CD4-positive, alpha-beta T cell treated with Interleukin-4 for 1 hour (primary cell): ENCODE measurements at regions not wholly inside any gene's neighbourhood (a gene's known extent, or its start where the extent isn't known, plus 50 kb on each side); places are given as distances from the start of the nearest gene placed in this dataset.

Experiments
- DNase-seq, 2 donors: peaks; one replicate each; pipeline ENCODE4 v3.0.0-alpha.2; 2020 to 2022

DNA sequence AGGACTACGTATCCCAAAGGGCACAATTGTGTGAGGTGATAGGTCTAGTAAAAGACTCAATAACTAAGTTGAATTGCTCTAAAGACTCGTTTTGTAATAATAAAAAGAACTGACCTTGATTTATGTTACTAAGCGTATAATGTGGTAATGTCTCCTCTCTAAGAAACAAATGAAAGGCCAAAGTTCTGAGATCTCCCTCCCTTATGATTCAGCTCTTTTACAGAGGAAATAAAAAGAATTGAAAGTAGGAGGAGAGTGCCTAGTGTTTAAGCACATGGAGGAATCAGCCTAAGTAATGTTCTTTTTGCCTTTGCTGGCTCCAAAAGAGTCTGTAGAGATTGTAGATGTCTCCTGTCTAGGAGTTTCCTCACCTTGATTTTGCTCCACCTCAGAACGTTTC, 98.0 kb downstream of the ARL4A start:
- DNase-seq = no peak

GRCh38 chr7:12786494-12786893, 99.1 kb downstream of the ARL4A start:
- DNase-seq = no peak

DNA sequence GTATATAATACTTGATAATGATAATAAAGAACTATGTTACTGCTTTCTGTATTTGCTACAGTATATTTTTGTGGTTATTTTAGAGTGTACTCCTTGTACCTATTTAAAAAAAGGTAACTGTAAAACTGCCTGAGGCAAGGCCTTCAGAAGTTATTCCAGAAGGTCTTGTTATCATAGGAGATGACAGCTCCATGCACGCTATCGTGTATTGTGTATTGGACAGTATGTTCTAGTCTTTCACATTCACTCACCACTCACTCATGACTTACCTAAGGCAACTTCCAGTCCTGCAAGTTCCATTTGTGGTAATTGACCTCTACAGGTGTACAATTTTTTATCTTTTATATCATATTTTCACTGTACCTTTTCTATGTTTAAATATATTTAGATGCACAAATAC, 100.7 kb downstream of the ARL4A start:
- no peak for DNase-seq

- DNase-seq = no peak
These were observed 101.2 kb downstream of the ARL4A start for GRCh38 chr7:12788591-12788990.

DNA sequence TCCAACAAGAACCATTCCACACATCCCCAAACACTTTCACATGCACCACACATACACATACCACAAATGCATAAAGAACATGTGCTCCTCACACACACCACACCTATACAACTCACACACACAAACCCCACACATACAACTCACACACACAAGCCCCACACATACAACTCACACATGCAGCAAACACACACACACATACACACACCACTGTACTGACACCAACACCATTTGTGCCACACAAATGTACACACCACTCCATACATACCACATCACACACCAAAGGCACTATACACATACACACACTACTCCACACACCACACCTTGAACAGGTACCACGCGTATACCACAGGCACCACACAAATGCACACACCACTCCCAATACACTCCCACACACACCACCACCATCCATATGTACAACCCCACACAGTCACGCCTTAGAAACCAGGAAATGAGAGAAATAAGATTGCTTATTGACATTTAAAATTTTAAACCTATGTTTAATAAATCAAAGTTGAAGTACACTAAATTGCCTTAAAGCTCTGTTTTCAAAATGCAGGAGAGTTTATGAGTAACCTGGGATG, 107.4 kb downstream of the ARL4A start:
- DNase-seq = no peak

GRCh38 chr7:12796397-12797127, 109.1 kb downstream of the ARL4A start:
- no peak for DNase-seq

- DNase-seq = no peak
These were observed 113.1 kb downstream of the ARL4A start for GRCh38 chr7:12800486-12800885.

- DNase-seq = no peak
These were observed 113.7 kb downstream of the ARL4A start for GRCh38 chr7:12801107-12801506.

DNA sequence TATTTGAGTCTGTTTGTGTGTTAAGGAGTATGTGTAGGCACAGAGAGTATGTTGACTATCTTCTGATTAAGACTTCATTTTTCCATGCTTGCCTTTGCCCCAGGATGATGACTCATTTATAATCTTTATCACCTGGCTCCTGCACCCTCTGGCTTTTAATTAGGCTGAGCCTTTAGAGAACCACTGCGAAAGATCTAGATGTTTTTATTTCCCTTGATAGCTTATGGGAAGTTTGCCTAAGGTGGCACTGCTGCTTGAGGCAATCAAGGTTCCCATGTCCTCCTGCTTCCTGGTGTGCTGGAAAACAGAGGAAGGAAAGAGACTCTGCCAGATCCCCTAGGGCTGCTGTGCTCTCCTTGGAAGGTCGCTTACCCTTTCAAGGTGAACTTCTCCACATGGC, 114.6 kb downstream of the ARL4A start:
- DNase-seq = no peak

DNA sequence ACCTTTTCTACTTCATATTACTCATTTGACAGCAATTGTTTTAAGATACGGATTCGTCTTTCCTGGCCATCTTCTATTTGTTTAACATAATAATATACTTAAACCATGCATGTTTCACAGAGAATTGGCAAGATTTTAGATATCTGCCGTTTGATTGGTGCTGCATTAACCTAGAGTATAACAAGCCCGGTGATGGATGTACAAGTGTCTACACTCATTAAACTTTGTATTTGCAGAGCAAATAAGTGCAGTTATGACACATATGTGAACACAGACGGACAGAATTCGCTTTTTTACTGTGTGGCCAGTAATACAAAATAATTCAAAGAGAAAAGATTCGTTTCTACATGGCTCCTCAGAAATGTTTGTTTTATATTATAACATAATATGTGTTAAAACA, 116.1 kb downstream of the ARL4A start:
- DNase-seq = no peak

- DNase-seq = no peak
These were observed 118.1 kb downstream of the ARL4A start for GRCh38 chr7:12805518-12805928.

GRCh38 chr7:12805957-12806356, 118.5 kb downstream of the ARL4A start:
- no peak for DNase-seq

DNA sequence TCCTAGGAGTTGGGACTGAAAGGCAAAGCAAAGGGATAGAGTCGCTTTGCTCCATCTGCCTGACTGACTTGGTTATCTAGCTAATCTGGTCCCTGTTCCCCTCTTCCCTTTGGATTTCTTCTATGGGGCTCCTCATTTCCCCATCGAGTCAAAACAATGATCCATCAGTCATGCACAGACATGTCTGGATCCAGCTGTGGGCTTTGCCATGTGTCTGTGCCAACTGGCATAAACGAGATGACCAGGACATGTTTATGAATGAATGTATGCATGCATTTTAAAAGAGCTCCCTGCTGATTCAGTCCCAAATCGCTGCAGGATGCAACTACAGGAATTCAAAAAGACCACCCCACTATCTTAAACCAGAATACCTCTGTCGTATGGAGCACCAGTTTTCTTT, 122.0 kb downstream of the ARL4A start:
- DNase-seq = no peak

GRCh38 chr7:12812111-12812510, 124.7 kb downstream of the ARL4A start:
- no peak for DNase-seq

- DNase-seq = no peak
These were observed 126.7 kb downstream of the ARL4A start for GRCh38 chr7:12814107-12814506.

- DNase-seq = no peak
These were observed 127.4 kb downstream of the ARL4A start for GRCh38 chr7:12814828-12815227.

DNA sequence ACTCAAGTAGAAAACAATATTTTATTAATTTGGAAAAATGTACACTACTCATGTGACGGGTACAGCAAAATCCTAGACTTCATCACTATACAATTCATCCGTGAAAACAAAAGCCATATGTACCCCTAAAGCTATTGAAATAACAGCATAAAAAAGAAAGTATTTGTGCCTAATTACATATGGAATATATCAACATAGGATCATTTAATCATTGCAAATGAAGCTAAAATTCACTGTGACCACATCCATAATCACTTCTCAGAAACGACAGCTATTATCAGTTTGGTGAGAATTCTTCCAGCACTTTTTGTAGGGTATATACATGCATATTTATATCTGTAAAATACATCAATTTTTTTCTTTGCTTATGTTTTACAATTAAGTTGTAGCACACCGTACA, 128.0 kb downstream of the ARL4A start:
- DNase-seq = no peak

DNA sequence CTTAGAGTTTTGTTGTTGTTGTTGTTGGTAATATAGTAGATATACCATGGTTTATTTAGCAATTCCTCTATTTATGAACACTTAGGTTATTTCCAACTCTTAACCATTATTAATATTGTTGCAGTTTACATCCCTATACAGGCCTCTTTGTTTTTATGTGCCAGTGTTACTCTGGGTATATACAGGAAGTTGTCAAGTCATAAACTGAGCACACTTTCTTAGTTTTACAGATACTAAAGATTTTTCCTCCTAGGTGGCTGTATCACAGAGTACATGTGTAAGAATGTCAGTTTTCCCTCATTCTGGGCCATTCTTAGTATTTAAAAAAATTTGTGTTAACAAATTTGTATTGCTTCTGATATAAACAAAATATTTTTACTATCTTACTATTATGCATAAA, 128.4 kb downstream of the ARL4A start:
- no peak for DNase-seq

GRCh38 chr7:12820777-12821176, 133.3 kb downstream of the ARL4A start:
- DNase-seq = no peak

GRCh38 chr7:12821746-12822145, 134.3 kb downstream of the ARL4A start:
- DNase-seq = no peak

DNA sequence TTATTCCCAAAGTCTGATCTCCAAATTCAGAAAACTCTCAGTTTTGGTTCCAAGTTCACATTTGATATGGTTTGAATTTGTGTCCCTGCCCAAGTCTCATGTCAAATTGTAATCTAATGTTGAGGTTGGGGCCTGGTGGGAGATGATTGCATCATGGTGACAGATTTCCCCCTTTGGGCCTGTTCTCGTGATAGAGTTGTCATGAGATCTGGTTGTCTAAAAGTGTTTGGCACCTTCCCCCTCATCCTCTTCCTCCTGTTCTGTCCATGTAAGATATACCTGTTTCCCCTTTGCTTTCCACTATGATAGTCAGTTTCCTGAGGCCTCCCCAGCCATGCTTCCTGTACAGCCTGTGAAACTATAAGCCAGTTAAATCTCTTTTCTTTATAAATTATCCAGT, 138.6 kb downstream of the ARL4A start:
- no peak for DNase-seq

DNA sequence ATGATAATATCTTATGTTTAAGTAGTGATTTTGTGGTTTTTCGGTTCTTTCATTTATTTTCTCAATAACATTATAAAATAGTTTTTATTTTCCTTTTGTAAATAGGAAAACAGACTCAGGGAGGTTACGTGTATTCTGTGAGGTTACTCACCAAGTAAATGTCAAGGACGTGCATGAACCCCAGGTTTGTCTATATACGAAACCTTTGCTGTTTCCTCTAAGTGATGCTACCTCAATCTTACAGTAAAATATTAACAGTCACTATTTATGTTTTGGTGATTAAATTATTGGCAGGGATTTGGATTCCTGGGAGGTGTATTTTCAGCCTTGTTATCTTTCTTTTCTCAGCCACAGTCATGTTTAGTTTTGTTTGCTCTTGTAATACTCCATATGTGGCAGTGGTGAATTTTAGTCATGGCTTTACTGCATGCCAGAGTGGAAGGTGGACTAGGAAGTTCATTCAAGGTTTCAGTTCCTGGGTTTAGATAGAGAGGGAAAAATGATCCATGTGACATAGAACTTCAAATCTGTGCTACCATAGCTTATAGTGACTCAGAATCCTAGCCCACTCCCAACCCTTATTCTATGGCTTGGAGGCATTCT, 139.9 kb downstream of the ARL4A start:
- no peak for DNase-seq

DNA sequence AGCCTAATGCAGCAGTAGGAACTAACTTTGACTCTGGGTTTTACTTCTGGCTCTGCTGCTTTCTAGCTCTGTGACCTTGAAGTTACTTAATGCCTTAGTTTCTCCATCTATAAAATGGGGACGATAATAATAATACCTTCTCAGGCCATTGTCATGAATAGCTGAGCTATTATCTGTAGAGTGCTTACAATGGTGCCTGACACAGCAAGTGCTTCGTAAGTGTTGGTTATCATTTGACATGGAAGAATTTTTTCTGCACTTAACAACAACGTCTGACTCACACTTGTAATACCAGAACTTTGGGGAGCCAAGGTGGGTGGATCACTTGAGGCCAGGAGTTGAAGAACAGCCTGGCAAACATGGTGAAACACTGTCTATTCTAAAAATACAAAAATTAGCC, 140.5 kb downstream of the ARL4A start:
- DNase-seq = no peak

- no peak for DNase-seq
These were observed 143.6 kb downstream of the ARL4A start for GRCh38 chr7:12831024-12831423.

DNA sequence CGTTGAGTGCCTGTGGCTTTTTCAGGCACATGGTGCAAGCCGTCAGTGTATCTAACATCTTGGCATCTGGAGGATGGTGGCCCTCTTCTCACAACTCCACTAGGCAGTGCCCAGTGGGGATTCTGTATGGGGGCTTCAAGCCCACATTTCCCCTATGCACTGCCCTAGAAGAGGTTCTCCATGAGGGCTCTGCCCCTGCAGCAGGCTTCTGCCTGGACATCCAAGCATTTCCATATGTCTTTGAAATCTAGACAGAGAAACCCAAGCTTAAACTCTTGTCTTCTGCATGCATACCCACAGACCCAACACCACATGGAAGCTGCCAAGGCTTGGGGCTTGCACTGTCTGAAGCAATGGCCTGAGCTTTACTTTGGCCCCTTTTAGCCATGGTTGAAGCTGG, 146.4 kb downstream of the ARL4A start:
- no peak for DNase-seq
